IMR-90 (cell line): ENCODE measurements at regions not wholly inside any gene's neighbourhood (a gene's known extent, or its start where the extent isn't known, plus 50 kb on each side); places are given as distances from the start of the nearest gene placed in this dataset.

Experiments
- ATAC-seq: fragments of 200-7000 bp; cut with Tn5 transposase; 2 replicates; pipeline ENCODE4 v1.9.1; 2020; ENCODE audit warnings: low read depth, mild to moderate bottlenecking, moderate library complexity
- BruUV-seq: library from RNA; stranded (reverse); fragments of 400-500 nt; replicated peaks from 2 replicates; lab custom pipeline; 2021; lab: Mats Ljungman, UMichigan
- CTCF ChIA-PET: fragments of 300-600 bp; formaldehyde crosslinking; extraction: SDS; loops from one replicate; lab custom pipeline; 2021; ENCODE audit warnings: antibody characterized with exemption; lab: Yijun Ruan, JAX
- POLR2A ChIA-PET: fragments of 300-600 bp; sonication (Branson Sonifier 250); formaldehyde crosslinking; loops from one replicate; lab custom pipeline; 2022; ENCODE audit warnings: antibody characterized with exemption; ENCODE audit not compliant: unreplicated experiment; lab: Charles Lee
- DNase-seq: peaks from one replicate; pipeline ENCODE4 v3.0.0; 2013
- H2AFZ ChIP-seq: replicated peaks from 2 replicates; pipeline ENCODE3; 2013; ENCODE audit warnings: low read length, mild to moderate bottlenecking; ENCODE audit not compliant: poor library complexity
- H2AK5ac ChIP-seq: 2 replicates; pipeline ENCODE4 v1.6.1; 2013; ENCODE audit warnings: low read depth, low read length, inconsistent platforms
- H2AK9ac ChIP-seq: replicated peaks from 2 replicates; pipeline ENCODE3; 2013; ENCODE audit warnings: mild to moderate bottlenecking, low read depth, low read length, moderate library complexity; ENCODE audit not compliant: poor library complexity
- H2BK120ac ChIP-seq: 2 replicates; pipeline ENCODE4 v1.6.1; 2013; ENCODE audit warnings: low read depth, low read length, inconsistent platforms
- H2BK15ac ChIP-seq: 3 replicates; pipeline ENCODE4 v1.6.1; 2013; ENCODE audit warnings: low read depth, low read length, inconsistent platforms
- H2BK20ac ChIP-seq: 2 replicates; pipeline ENCODE4 v1.6.1; 2013; ENCODE audit warnings: low read depth, mild to moderate bottlenecking, inconsistent platforms, low read length, moderate library complexity
- H2BK5ac ChIP-seq: 2 replicates; pipeline ENCODE4 v1.6.1; 2013; ENCODE audit warnings: mild to moderate bottlenecking, low read depth, low read length, inconsistent platforms; ENCODE audit not compliant: poor library complexity, severe bottlenecking
- H3K14ac ChIP-seq: replicated peaks from 2 replicates; pipeline ENCODE4 v1.6.1; 2013; ENCODE audit warnings: low read depth, low read length, inconsistent platforms
- H3K18ac ChIP-seq: 2 replicates; pipeline ENCODE4 v1.6.1; 2013; ENCODE audit warnings: low read depth, low read length, control low read depth
- H3K23ac ChIP-seq: 2 replicates; pipeline ENCODE4 v1.6.1; 2013; ENCODE audit warnings: low read depth, low read length, inconsistent platforms
- H3K27ac ChIP-seq: 2 replicates; pipeline ENCODE4 v1.5.1; 2013; ENCODE audit warnings: mild to moderate bottlenecking, control low read depth, low read length; ENCODE audit not compliant: insufficient read depth
- H3K27me3 ChIP-seq: 2 replicates; pipeline ENCODE4 v1.6.1; 2013; ENCODE audit warnings: low read length; ENCODE audit not compliant: control insufficient read depth, insufficient read depth
- H3K36me3 ChIP-seq: 2 replicates; pipeline ENCODE4 v1.6.1; 2013; ENCODE audit warnings: low read length, mixed read lengths; ENCODE audit not compliant: control insufficient read depth, insufficient read depth
- H3K4ac ChIP-seq: 2 replicates; pipeline ENCODE4 v1.6.1; 2013; ENCODE audit warnings: low read depth, low read length, inconsistent platforms
- H3K4me1 ChIP-seq: 2 replicates; pipeline ENCODE4 v1.6.1; 2013; ENCODE audit warnings: low read length, mixed read lengths; ENCODE audit not compliant: control insufficient read depth, insufficient read depth
- H3K4me2 ChIP-seq: 2 replicates; pipeline ENCODE4 v1.6.1; 2013; ENCODE audit warnings: low read depth, mild to moderate bottlenecking, control low read depth, low read length, moderate library complexity
- H3K4me3 ChIP-seq: 2 replicates; pipeline ENCODE4 v1.5.1; 2013; ENCODE audit warnings: low read depth, mild to moderate bottlenecking, control low read depth, low read length, moderate library complexity; ENCODE audit not compliant: insufficient read depth
- H3K56ac ChIP-seq: 2 replicates; pipeline ENCODE4 v1.6.1; 2013; ENCODE audit warnings: low read length, inconsistent platforms; ENCODE audit not compliant: insufficient read depth; ENCODE audit errors: extremely low read depth
- H3K79me1 ChIP-seq, 2 experiments: 2 replicates each; pipeline ENCODE4 v1.6.1; 2013; ENCODE audit warnings: low read length in 2 of 2, inconsistent platforms in 1 of 2, low read depth in 1 of 2
- H3K9ac ChIP-seq: 2 replicates; pipeline ENCODE4 v1.6.1; 2013; ENCODE audit warnings: low read depth, low read length, control low read depth
- H3K9me1 ChIP-seq: 2 replicates; pipeline ENCODE4 v1.6.1; 2013; ENCODE audit warnings: low read length, inconsistent platforms; ENCODE audit not compliant: insufficient read depth
- H3K9me3 ChIP-seq: 2 replicates; pipeline ENCODE4 v1.6.1; 2013; ENCODE audit warnings: low read length; ENCODE audit not compliant: control insufficient read depth, insufficient read depth
- H4K20me1 ChIP-seq: 2 replicates; pipeline ENCODE4 v1.6.1; 2013; ENCODE audit warnings: low read length, inconsistent platforms; ENCODE audit not compliant: insufficient read depth
- H4K5ac ChIP-seq: 2 replicates; pipeline ENCODE4 v1.6.1; 2013; ENCODE audit warnings: mild to moderate bottlenecking, low read depth, low read length, control low read depth
- H4K8ac ChIP-seq, 2 experiments: 2 replicates each; pipeline ENCODE4 v1.6.1; 2013; ENCODE audit warnings: low read depth in 2 of 2, low read length in 2 of 2, control low read depth in 1 of 2, inconsistent platforms in 1 of 2
- H4K91ac ChIP-seq: 2 replicates; pipeline ENCODE4 v1.6.1; 2013; ENCODE audit warnings: low read depth, low read length, inconsistent platforms; ENCODE audit not compliant: insufficient read depth
- BHLHE40 ChIP-seq: fragments of 150-350 bp; IDR thresholded peaks from 2 replicates; pipeline ENCODE4 v1.6.1; 2016; ENCODE audit warnings: mild to moderate bottlenecking, low read depth, low read length
- CEBPB ChIP-seq: IDR thresholded peaks from 2 replicates; pipeline ENCODE4 v1.6.1; 2012; ENCODE audit warnings: low read depth, low read length, improper control_type of control experiment
- CHD1 ChIP-seq: IDR thresholded peaks from 2 replicates; pipeline ENCODE4 v1.6.1; 2012; ENCODE audit warnings: low read depth, low read length, improper control_type of control experiment
- CTCF ChIP-seq: conservative IDR thresholded peaks from 2 replicates; pipeline ENCODE4 v1.5.1; 2012; ENCODE audit warnings: mild to moderate bottlenecking, low read depth, low read length, improper control_type of control experiment
- FOS ChIP-seq: fragments of 150-350 bp; IDR thresholded peaks from 2 replicates; pipeline ENCODE4 v1.6.1; 2016; ENCODE audit warnings: low read depth, low read length
- MAFK ChIP-seq: IDR thresholded peaks from 2 replicates; pipeline ENCODE4 v1.6.1; 2012; ENCODE audit warnings: low read depth, low read length, improper control_type of control experiment
- MAZ ChIP-seq: IDR thresholded peaks from 2 replicates; pipeline ENCODE4 v1.6.1; 2012; ENCODE audit warnings: low read depth, mild to moderate bottlenecking, low read length, improper control_type of control experiment, moderate library complexity, borderline replicate concordance
- MXI1 ChIP-seq: IDR thresholded peaks from 2 replicates; pipeline ENCODE4 v1.6.1; 2012; ENCODE audit warnings: low read depth, mild to moderate bottlenecking, low read length, moderate library complexity, borderline replicate concordance
- NFE2L2 ChIP-seq: fragments of 150-350 bp; IDR thresholded peaks from 2 replicates; pipeline ENCODE4 v1.6.1; 2016; ENCODE audit warnings: low read depth, mild to moderate bottlenecking, low read length
- POLR2A ChIP-seq: IDR thresholded peaks from 2 replicates; pipeline ENCODE4 v1.6.1; 2012; ENCODE audit warnings: mild to moderate bottlenecking, low read depth, low read length
- RFX5 ChIP-seq: IDR thresholded peaks from 2 replicates; pipeline ENCODE4 v1.8.0; 2012; ENCODE audit warnings: low read depth, mild to moderate bottlenecking, low read length, moderate library complexity
- SMC3 ChIP-seq: fragments of 150-350 bp; IDR thresholded peaks from 2 replicates; pipeline ENCODE4 v1.6.1; 2016; ENCODE audit warnings: low read depth, mild to moderate bottlenecking, antibody characterized with exemption, low read length, moderate library complexity
- WGBS, 2 experiments: methylation state at CpG; one replicate each; pipeline versions ENCODE4 v1.1.5 to v1.1.7; 2013; ENCODE audit warnings: missing lambda C conversion rate in 2 of 2; ENCODE audit not compliant: insufficient read length in 1 of 2; ENCODE audit errors: extremely low coverage in 2 of 2; 5-methylcytosine and 5-hydroxymethylcytosine counted together
- dilution Hi-C: fragments of 300-500 bp; cut with HindIII; formaldehyde crosslinking; loops from one replicate; pipeline ENCODE4 v1.14.3; 2018; ENCODE audit warnings: low sequenced_read_pairs; ENCODE audit not compliant: unreplicated experiment
- in situ Hi-C: fragments of 300-500 bp; cut with MboI; formaldehyde crosslinking; loops from 3 replicates; pipeline ENCODE4 v1.14.3; 2019; ENCODE audit warnings: low sequenced_read_pairs, inconsistent platforms, mixed read lengths
- intact Hi-C: fragments of 100-400 bp; cut with micrococcal nuclease; formaldehyde crosslinking; loops from 2 replicates; pipeline ENCODE4 v1.10.0; 2022
- TF ChIP-seq, protein P1 (sequence below): fragments of 150-350 bp; IDR thresholded peaks from 2 replicates; pipeline ENCODE4 v1.6.1; 2016; ENCODE audit warnings: low read depth, mild to moderate bottlenecking, low read length, moderate library complexity, borderline replicate concordance

DNA sequence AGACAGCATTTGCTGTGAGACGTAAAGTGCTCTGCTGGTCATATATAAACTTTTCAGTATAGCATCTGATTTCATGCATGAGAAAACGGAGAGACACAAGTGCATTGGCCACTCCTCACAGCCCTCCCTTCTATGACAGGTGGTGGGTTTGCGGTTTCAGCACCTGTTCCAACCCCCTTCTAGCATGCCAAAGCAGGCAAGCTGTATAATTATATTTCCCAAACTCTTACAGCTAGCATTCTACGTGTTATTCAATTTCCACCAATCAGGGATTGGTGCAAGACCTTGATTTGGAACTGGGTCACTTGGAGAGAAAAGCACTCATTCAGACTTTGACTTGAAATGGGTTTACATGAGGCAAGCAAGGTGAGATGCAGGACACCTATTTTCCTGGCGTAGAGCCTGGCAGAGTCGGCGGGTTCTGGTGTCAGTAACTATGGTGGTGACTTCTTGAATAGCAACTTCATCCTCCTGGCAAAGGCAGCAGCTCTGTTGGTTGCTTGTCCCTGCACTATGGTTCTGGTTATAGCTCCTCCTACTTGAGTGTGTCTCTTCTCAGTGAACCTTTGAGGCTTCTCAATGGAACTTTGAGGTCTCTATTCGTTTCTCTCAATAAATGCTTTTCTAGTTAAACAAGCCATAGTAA is 356.5 kb downstream of the TBL1XR1 start:
- H3K4me2 ChIP-seq = no peak overlapping the region
- POLR2A ChIA-PET = no interaction called here

More for the DNA sequence above, 356.5 kb downstream of the TBL1XR1 start:
- no peak overlapping the region for H4K5ac ChIP-seq
- WGBS, 2 experiments = 77% methylated on average over 3 of the region's 8 CpGs; no CpG with 5 or more reads in 1 of the 2 experiments
- H4K91ac ChIP-seq = no peak overlapping the region
- no peak for DNase-seq
- no peak for ATAC-seq
- no peak overlapping the region for H3K56ac ChIP-seq
- no peak overlapping the region for H3K27ac ChIP-seq
- H2BK5ac ChIP-seq = no peak overlapping the region
- no peak overlapping the region for H3K4ac ChIP-seq
- H2BK20ac ChIP-seq = no peak overlapping the region
- no peak overlapping the region for H3K23ac ChIP-seq
- H2BK120ac ChIP-seq = no peak overlapping the region
- no peak overlapping the region for H3K18ac ChIP-seq
- no peak overlapping the region for H2AK5ac ChIP-seq
- in situ Hi-C loops = no loop called here
- no peak overlapping the region for H2AFZ ChIP-seq
- no peaks in the 10 kb centered on the region for H3K36me3 ChIP-seq
- H3K14ac ChIP-seq = no peak overlapping the region
- peak overlapping the region; percentile 13 for H2AK9ac ChIP-seq
- H3K27me3 ChIP-seq = no peaks in the 10 kb centered on the region
- H3K9me1 ChIP-seq = no peaks in the 10 kb centered on the region
- H3K9me3 ChIP-seq = no peaks in the 10 kb centered on the region
- H4K8ac ChIP-seq = no peak overlapping the region
- dilution Hi-C loops = no loop called here
- no peaks in the 10 kb centered on the region for H3K79me1 ChIP-seq
- H3K4me3 ChIP-seq = no peak overlapping the region
- no peaks in the 10 kb centered on the region for H3K4me1 ChIP-seq
- no peaks in the 10 kb centered on the region for H4K20me1 ChIP-seq
- BruUV-seq = no TSS peak
- no peak overlapping the region for H2BK15ac ChIP-seq
- intact Hi-C loops = no loop called here
- no peak overlapping the region for H3K9ac ChIP-seq
- TF ChIP-seq SMC3 = no peak
- TF ChIP-seq, protein P1, sequence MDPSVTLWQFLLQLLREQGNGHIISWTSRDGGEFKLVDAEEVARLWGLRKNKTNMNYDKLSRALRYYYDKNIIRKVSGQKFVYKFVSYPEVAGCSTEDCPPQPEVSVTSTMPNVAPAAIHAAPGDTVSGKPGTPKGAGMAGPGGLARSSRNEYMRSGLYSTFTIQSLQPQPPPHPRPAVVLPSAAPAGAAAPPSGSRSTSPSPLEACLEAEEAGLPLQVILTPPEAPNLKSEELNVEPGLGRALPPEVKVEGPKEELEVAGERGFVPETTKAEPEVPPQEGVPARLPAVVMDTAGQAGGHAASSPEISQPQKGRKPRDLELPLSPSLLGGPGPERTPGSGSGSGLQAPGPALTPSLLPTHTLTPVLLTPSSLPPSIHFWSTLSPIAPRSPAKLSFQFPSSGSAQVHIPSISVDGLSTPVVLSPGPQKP = no peak
- TF ChIP-seq MAFK = no peak
- TF ChIP-seq RFX5 = no peak
- TF ChIP-seq MXI1 = no peak
- TF ChIP-seq POLR2A = no peak
- no peak for TF ChIP-seq NFE2L2
- no peak for TF ChIP-seq FOS
- TF ChIP-seq BHLHE40 = no peak
- TF ChIP-seq CHD1 = no peak
- no peak for TF ChIP-seq CTCF
- TF ChIP-seq CEBPB = no peak
- TF ChIP-seq MAZ = no peak
- CTCF ChIA-PET = no interaction called here
